ENCODE measurements at regions not wholly inside any gene's neighbourhood (a gene's known extent, or its start where the extent isn't known, plus 50 kb on each side); places are given as distances from the start of the nearest gene placed in this dataset.

DNA sequence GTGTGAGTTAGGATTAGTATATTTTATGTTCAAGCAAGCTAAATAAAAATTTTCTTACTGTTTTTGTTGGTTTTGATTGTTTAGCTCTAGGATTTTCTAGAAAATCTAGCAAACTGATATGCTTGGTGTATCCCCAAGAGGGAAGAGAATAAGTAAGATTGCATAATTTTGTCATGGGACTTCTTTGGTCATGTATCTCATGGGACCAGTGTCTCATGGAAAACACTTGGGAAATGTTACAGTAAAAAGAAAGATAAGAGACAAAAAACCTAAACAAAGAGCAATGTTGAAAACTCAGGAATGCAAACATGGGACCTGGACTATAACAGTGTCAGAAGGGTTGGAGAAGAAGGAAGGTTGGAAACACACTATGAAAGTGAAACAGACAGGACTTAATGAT is 119.4 kb downstream of the TLR4 start:
- TF ChIP-seq, protein P1, sequence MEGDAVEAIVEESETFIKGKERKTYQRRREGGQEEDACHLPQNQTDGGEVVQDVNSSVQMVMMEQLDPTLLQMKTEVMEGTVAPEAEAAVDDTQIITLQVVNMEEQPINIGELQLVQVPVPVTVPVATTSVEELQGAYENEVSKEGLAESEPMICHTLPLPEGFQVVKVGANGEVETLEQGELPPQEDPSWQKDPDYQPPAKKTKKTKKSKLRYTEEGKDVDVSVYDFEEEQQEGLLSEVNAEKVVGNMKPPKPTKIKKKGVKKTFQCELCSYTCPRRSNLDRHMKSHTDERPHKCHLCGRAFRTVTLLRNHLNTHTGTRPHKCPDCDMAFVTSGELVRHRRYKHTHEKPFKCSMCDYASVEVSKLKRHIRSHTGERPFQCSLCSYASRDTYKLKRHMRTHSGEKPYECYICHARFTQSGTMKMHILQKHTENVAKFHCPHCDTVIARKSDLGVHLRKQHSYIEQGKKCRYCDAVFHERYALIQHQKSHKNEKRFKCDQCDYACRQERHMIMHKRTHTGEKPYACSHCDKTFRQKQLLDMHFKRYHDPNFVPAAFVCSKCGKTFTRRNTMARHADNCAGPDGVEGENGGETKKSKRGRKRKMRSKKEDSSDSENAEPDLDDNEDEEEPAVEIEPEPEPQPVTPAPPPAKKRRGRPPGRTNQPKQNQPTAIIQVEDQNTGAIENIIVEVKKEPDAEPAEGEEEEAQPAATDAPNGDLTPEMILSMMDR (IDR thresholded peaks at IDR 0.05) = no peak
- TF ChIP-seq, protein P2, sequence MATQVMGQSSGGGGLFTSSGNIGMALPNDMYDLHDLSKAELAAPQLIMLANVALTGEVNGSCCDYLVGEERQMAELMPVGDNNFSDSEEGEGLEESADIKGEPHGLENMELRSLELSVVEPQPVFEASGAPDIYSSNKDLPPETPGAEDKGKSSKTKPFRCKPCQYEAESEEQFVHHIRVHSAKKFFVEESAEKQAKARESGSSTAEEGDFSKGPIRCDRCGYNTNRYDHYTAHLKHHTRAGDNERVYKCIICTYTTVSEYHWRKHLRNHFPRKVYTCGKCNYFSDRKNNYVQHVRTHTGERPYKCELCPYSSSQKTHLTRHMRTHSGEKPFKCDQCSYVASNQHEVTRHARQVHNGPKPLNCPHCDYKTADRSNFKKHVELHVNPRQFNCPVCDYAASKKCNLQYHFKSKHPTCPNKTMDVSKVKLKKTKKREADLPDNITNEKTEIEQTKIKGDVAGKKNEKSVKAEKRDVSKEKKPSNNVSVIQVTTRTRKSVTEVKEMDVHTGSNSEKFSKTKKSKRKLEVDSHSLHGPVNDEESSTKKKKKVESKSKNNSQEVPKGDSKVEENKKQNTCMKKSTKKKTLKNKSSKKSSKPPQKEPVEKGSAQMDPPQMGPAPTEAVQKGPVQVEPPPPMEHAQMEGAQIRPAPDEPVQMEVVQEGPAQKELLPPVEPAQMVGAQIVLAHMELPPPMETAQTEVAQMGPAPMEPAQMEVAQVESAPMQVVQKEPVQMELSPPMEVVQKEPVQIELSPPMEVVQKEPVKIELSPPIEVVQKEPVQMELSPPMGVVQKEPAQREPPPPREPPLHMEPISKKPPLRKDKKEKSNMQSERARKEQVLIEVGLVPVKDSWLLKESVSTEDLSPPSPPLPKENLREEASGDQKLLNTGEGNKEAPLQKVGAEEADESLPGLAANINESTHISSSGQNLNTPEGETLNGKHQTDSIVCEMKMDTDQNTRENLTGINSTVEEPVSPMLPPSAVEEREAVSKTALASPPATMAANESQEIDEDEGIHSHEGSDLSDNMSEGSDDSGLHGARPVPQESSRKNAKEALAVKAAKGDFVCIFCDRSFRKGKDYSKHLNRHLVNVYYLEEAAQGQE (IDR thresholded peaks at IDR 0.05; ENCODE audit: insufficient read depth in 1 of 2, low read depth in 2 of 2, low read length in 1 of 2) = no peak
- no peak for TF ChIP-seq POLR2AphosphoS5 (IDR thresholded peaks at IDR 0.05; ENCODE audit: low read depth, low read length)

All from Panc1 (cell line).